ENCODE measurements at regions not wholly inside any gene's neighbourhood (a gene's known extent, or its start where the extent isn't known, plus 50 kb on each side); places are given as distances from the start of the nearest gene placed in this dataset.

DNA sequence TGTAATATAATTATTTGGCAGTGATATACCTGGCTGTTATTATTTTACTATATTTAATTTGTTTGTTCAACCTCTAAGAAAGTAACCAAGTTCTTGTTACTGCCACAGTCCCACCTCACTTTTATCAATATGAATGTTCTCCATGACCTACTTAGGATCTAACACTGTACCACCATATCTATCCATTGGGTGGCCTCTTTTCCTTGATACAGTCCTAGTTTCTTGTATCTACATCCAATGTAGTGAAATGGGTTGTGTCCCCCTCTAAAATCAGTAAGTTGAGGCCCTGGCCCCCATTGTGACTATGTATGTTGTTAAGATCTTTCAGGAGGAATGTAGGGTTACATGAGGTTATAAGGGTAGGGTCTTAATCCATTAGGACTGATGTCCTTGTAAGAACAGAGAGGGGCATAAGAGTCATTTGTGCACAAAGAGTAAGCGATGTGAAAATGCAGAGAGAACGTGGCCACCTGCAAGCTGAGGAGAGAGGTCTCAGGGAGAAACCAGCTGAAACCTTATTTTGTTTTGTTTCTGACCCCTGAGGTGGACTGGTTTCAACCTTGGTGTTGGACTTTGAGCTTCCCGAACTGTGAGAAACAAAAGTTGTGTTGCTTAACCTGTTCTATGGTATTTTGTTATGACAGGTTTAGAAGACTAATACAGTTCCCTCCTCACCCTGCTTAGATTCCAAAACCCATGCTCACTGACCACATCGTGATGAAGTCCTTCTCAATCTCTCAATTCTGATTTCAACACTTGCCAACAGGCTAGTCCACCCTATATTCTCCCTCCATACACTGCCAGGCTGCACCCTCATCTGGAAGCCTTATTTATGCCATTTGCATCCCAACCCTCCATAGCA is 387.3 kb upstream of the EPHA7 start:
- TF ChIP-seq RARB (CRISPR knock-in tag; IDR thresholded peaks at IDR 0.05) = no peak
- no peak for ATAC-seq

DNA sequence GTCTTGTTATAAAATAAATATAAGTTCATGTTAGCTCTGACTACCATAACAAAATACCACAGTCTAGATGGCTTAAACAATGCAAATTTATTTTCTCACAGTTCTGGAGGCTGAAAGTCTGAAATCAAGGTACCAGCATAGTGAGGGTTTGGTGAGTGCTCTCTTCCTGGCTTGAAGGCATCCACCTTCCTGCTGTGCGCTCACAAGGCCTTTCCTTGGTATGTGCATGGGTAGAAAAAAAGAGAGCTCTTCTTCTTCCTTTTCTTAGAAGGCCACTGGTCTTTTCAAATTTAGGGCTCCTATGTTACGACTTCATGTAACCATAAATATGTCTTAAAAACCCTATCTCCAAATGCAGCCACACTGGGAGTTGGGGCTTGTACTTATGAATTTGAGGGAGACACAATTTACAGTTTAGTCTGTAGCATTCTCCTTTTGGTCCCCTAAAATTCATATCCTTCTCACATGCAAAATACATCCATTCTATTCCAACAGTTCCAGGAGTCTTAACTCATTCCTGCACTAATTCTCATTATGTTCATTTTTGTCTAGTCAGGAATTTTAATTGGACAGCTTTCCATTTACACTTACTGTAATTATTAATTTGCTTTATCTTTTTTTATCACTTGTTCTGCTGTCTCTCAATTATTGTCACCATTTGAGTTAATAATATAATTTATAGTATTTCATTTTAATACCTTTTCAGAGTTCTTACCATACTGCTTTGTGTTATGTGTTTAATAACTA is 381.9 kb upstream of the EPHA7 start:
- no peak for ATAC-seq
- no peak for TF ChIP-seq ZNF70 (CRISPR knock-in tag; IDR thresholded peaks at IDR 0.05)
- no peak for TF ChIP-seq ZFP30 (CRISPR knock-in tag; IDR thresholded peaks at IDR 0.05)
- TF ChIP-seq CSDC2 (CRISPR knock-in tag; IDR thresholded peaks at IDR 0.05) = no peak

DNA sequence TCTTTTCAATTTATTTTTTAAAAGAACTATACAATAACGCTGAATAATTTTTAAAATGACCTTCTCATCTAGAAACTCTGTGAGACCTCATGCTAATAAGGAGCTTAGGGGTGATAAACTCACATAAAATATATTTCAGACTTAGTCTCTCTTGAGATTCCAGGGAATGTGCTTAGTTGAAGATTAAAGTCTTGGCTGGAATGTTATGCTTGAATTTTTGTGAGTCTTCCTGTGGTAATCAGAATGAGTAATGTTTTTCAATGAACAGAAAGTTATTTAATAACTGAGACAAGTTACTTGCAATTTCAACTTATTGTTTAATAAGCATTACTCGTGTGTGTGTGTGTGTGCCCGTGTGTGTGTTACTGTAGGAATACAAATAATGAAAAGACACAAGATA is 379.9 kb upstream of the EPHA7 start:
- peak; percentile 33; the same call in 2 of the 3 replicates for ATAC-seq
- no peak for TF ChIP-seq TCF4 (CRISPR knock-in tag; IDR thresholded peaks at IDR 0.05; ENCODE audit: borderline replicate concordance)
- no peak for TF ChIP-seq ZC3H10 (CRISPR knock-in tag; IDR thresholded peaks at IDR 0.05)
- no peak for TF ChIP-seq ARNTL (CRISPR knock-in tag; IDR thresholded peaks at IDR 0.05; ENCODE audit: borderline replicate concordance, low read depth)

DNA sequence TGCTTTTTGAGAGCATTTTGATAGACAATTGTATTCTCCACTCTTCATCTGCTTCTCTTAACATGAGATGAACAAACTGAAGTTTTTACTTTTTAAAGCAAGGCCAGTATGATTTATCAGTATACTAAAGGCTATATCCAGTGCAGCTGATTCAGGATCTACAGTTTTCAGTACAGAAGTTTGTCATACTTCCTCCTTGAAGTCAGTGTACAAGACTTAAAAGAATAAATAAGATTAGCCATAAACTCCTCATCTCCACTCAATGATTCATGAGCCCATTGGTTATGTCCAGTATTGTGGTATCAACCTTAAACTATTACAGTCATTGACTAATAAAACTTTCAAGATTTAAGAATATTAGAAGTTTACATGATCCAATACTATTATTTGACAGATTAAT is 374.8 kb upstream of the EPHA7 start:
- no peak for ATAC-seq
- TF ChIP-seq PPARA (CRISPR knock-in tag; IDR thresholded peaks at IDR 0.05; ENCODE audit: borderline replicate concordance) (no peak), GLIS3 (CRISPR knock-in tag; IDR thresholded peaks at IDR 0.05) (no peak), ZNF8 (CRISPR knock-in tag; IDR thresholded peaks at IDR 0.05) (no peak), ZFP3 (CRISPR knock-in tag; IDR thresholded peaks at IDR 0.05) (no peak), BACH2 (CRISPR knock-in tag; IDR thresholded peaks at IDR 0.05; ENCODE audit: borderline replicate concordance) (no peak), ESRRG (CRISPR knock-in tag; IDR thresholded peaks at IDR 0.05) (no peak), SNAI2 (CRISPR knock-in tag; IDR thresholded peaks at IDR 0.05) (no peak)
- TF ChIP-seq, protein P1, sequence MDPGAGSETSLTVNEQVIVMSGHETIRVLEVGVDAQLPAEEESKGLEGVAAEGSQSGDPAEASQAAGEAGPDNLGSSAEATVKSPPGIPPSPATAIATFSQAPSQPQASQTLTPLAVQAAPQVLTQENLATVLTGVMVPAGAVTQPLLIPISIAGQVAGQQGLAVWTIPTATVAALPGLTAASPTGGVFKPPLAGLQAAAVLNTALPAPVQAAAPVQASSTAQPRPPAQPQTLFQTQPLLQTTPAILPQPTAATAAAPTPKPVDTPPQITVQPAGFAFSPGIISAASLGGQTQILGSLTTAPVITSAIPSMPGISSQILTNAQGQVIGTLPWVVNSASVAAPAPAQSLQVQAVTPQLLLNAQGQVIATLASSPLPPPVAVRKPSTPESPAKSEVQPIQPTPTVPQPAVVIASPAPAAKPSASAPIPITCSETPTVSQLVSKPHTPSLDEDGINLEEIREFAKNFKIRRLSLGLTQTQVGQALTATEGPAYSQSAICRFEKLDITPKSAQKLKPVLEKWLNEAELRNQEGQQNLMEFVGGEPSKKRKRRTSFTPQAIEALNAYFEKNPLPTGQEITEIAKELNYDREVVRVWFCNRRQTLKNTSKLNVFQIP (CRISPR knock-in tag; IDR thresholded peaks at IDR 0.05; ENCODE audit: borderline replicate concordance, low read depth) = no peak
- TF ChIP-seq, protein P2, sequence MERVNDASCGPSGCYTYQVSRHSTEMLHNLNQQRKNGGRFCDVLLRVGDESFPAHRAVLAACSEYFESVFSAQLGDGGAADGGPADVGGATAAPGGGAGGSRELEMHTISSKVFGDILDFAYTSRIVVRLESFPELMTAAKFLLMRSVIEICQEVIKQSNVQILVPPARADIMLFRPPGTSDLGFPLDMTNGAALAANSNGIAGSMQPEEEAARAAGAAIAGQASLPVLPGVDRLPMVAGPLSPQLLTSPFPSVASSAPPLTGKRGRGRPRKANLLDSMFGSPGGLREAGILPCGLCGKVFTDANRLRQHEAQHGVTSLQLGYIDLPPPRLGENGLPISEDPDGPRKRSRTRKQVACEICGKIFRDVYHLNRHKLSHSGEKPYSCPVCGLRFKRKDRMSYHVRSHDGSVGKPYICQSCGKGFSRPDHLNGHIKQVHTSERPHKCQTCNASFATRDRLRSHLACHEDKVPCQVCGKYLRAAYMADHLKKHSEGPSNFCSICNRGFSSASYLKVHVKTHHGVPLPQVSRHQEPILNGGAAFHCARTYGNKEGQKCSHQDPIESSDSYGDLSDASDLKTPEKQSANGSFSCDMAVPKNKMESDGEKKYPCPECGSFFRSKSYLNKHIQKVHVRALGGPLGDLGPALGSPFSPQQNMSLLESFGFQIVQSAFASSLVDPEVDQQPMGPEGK (CRISPR knock-in tag; IDR thresholded peaks at IDR 0.05; ENCODE audit: borderline replicate concordance) = no peak
- TF ChIP-seq, protein P3, sequence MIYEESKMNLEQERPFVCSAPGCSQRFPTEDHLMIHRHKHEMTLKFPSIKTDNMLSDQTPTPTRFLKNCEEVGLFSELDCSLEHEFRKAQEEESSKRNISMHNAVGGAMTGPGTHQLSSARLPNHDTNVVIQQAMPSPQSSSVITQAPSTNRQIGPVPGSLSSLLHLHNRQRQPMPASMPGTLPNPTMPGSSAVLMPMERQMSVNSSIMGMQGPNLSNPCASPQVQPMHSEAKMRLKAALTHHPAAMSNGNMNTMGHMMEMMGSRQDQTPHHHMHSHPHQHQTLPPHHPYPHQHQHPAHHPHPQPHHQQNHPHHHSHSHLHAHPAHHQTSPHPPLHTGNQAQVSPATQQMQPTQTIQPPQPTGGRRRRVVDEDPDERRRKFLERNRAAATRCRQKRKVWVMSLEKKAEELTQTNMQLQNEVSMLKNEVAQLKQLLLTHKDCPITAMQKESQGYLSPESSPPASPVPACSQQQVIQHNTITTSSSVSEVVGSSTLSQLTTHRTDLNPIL (CRISPR knock-in tag; IDR thresholded peaks at IDR 0.05; ENCODE audit: low read depth) = no peak

DNA sequence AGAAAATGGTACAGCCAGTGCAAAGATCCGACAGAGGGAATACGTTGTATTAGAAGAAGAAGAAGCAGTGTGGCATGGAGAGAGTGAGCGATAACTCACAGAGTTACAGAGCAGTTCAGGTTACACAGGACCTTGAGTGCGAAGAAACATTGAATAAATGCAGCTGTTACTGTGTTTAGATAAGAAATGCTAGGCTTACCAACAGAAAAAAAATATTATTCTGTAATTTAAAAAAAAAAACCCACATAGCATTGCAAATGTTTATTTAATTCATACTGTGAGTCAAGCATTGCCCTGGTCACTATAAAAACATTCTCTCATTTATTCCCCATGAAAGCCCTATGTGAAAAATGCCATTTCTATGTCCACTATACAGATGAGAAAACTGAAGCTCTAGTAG is 373.4 kb upstream of the EPHA7 start:
- no peak for ATAC-seq
- TF ChIP-seq TOX (CRISPR knock-in tag; IDR thresholded peaks at IDR 0.05; ENCODE audit: borderline replicate concordance) (no peak), ZC3H10 (CRISPR knock-in tag; IDR thresholded peaks at IDR 0.05) (no peak), PPARA (CRISPR knock-in tag; IDR thresholded peaks at IDR 0.05; ENCODE audit: borderline replicate concordance) (no peak), CSDC2 (CRISPR knock-in tag; IDR thresholded peaks at IDR 0.05) (no peak), ZNF8 (CRISPR knock-in tag; IDR thresholded peaks at IDR 0.05) (no peak), ZFP30 (CRISPR knock-in tag; IDR thresholded peaks at IDR 0.05) (no peak), SNAI2 (CRISPR knock-in tag; IDR thresholded peaks at IDR 0.05) (no peak), ZNF565 (CRISPR knock-in tag; conservative IDR thresholded peaks at IDR 0.05; ENCODE audit: low read depth) (no peak), TCF4 (CRISPR knock-in tag; IDR thresholded peaks at IDR 0.05; ENCODE audit: borderline replicate concordance) (no peak), GLIS3 (CRISPR knock-in tag; IDR thresholded peaks at IDR 0.05) (no peak), ISL1 (CRISPR knock-in tag; IDR thresholded peaks at IDR 0.05) (no peak)
- TF ChIP-seq, protein P1 (CRISPR knock-in tag; IDR thresholded peaks at IDR 0.05; ENCODE audit: borderline replicate concordance, low read depth) = no peak
- TF ChIP-seq, protein P4, sequence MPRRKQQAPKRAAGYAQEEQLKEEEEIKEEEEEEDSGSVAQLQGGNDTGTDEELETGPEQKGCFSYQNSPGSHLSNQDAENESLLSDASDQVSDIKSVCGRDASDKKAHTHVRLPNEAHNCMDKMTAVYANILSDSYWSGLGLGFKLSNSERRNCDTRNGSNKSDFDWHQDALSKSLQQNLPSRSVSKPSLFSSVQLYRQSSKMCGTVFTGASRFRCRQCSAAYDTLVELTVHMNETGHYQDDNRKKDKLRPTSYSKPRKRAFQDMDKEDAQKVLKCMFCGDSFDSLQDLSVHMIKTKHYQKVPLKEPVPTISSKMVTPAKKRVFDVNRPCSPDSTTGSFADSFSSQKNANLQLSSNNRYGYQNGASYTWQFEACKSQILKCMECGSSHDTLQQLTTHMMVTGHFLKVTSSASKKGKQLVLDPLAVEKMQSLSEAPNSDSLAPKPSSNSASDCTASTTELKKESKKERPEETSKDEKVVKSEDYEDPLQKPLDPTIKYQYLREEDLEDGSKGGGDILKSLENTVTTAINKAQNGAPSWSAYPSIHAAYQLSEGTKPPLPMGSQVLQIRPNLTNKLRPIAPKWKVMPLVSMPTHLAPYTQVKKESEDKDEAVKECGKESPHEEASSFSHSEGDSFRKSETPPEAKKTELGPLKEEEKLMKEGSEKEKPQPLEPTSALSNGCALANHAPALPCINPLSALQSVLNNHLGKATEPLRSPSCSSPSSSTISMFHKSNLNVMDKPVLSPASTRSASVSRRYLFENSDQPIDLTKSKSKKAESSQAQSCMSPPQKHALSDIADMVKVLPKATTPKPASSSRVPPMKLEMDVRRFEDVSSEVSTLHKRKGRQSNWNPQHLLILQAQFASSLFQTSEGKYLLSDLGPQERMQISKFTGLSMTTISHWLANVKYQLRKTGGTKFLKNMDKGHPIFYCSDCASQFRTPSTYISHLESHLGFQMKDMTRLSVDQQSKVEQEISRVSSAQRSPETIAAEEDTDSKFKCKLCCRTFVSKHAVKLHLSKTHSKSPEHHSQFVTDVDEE (CRISPR knock-in tag; IDR thresholded peaks at IDR 0.05) = no peak
- TF ChIP-seq, protein P5, sequence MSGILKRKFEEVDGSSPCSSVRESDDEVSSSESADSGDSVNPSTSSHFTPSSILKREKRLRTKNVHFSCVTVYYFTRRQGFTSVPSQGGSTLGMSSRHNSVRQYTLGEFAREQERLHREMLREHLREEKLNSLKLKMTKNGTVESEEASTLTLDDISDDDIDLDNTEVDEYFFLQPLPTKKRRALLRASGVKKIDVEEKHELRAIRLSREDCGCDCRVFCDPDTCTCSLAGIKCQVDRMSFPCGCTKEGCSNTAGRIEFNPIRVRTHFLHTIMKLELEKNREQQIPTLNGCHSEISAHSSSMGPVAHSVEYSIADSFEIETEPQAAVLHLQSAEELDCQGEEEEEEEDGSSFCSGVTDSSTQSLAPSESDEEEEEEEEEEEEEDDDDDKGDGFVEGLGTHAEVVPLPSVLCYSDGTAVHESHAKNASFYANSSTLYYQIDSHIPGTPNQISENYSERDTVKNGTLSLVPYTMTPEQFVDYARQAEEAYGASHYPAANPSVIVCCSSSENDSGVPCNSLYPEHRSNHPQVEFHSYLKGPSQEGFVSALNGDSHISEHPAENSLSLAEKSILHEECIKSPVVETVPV (CRISPR knock-in tag; IDR thresholded peaks at IDR 0.05) = no peak

Data from SK-N-SH treated with all-trans-retinoic acid at 6 μM for 48 hours (cell line).